Fibroblast of lung (primary cell): ENCODE measurements at regions not wholly inside any gene's neighbourhood (a gene's known extent, or its start where the extent isn't known, plus 50 kb on each side); places are given as distances from the start of the nearest gene placed in this dataset.

Experiments
- DNase-seq, 2 donors: peaks; one replicate each; pipeline versions ENCODE4 v3.0.0 to v3.0.0-alpha.2; 2010; ENCODE audit warnings: low read depth in 2 of 2
- H2AFZ ChIP-seq: 2 replicates; pipeline ENCODE4 v1.5.1; 2012; ENCODE audit warnings: low read length, control low read depth, inconsistent platforms
- H3K27ac ChIP-seq: 2 replicates; pipeline ENCODE4 v1.5.1; 2011; ENCODE audit warnings: low read length, control low read depth; ENCODE audit not compliant: insufficient read depth
- H3K27me3 ChIP-seq: 2 replicates; pipeline ENCODE4 v1.5.1; 2011; ENCODE audit warnings: mild to moderate bottlenecking, low read length; ENCODE audit not compliant: control insufficient read depth, insufficient read depth
- H3K36me3 ChIP-seq: 2 replicates; pipeline ENCODE4 v1.5.1; 2011; ENCODE audit warnings: low read length; ENCODE audit not compliant: control insufficient read depth, insufficient read depth
- H3K4me1 ChIP-seq: 2 replicates; pipeline ENCODE4 v1.5.1; 2011; ENCODE audit warnings: low read length; ENCODE audit not compliant: control insufficient read depth, insufficient read depth; ENCODE audit errors: extremely low read depth
- H3K4me2 ChIP-seq: 2 replicates; pipeline ENCODE4 v1.5.1; 2011; ENCODE audit warnings: low read length, control low read depth; ENCODE audit not compliant: insufficient read depth; ENCODE audit errors: extremely low read depth
- H3K4me3 ChIP-seq, 4 experiments: fragments of 200-600 bp in 1 of 4; sonication (generic) in 1 of 4; replicated peaks in 1 of 4; 2 replicates each; pipeline ENCODE4 v1.5.1; 2011 to 2016; ENCODE audit warnings: low read length in 4 of 4, low read depth in 3 of 4, mild to moderate bottlenecking in 3 of 4, control low read depth in 2 of 4, inconsistent platforms in 1 of 4, mixed read lengths in 1 of 4; ENCODE audit not compliant: insufficient read depth in 1 of 4; ENCODE audit errors: control extremely low read depth in 1 of 4
- H3K79me2 ChIP-seq: 2 replicates; pipeline ENCODE4 v1.5.1; 2012; ENCODE audit warnings: mild to moderate bottlenecking, low read length, inconsistent platforms; ENCODE audit not compliant: control insufficient read depth, insufficient read depth
- H3K9ac ChIP-seq: 2 replicates; pipeline ENCODE4 v1.5.1; 2011; ENCODE audit warnings: mild to moderate bottlenecking, low read length, control low read depth; ENCODE audit not compliant: insufficient read depth
- H3K9me3 ChIP-seq: 2 replicates; pipeline ENCODE4 v1.5.1; 2012; ENCODE audit warnings: low read depth, low read length; ENCODE audit not compliant: control insufficient read depth, insufficient read depth
- H4K20me1 ChIP-seq: 2 replicates; pipeline ENCODE4 v1.5.1; 2011; ENCODE audit warnings: low read length; ENCODE audit not compliant: control insufficient read depth, insufficient read depth; ENCODE audit errors: extremely low read depth
- EZH2 ChIP-seq: IDR thresholded peaks from 2 replicates; pipeline ENCODE4 v1.5.1; 2012; ENCODE audit warnings: low read length, control low read depth, mild to moderate bottlenecking; ENCODE audit errors: missing control alignments
- TF ChIP-seq, protein P1 (sequence below), 2 donors: IDR thresholded peaks in 1 of 2; conservative IDR thresholded peaks in 1 of 2; 1 replicate in 1 of 2; 2 replicates in 1 of 2; pipeline ENCODE4 v1.5.1; 2011 to 2012; ENCODE audit warnings: low read length in 2 of 2, control low read depth in 1 of 2, inconsistent platforms in 1 of 2, low read depth in 1 of 2, mild to moderate bottlenecking in 1 of 2

DNA sequence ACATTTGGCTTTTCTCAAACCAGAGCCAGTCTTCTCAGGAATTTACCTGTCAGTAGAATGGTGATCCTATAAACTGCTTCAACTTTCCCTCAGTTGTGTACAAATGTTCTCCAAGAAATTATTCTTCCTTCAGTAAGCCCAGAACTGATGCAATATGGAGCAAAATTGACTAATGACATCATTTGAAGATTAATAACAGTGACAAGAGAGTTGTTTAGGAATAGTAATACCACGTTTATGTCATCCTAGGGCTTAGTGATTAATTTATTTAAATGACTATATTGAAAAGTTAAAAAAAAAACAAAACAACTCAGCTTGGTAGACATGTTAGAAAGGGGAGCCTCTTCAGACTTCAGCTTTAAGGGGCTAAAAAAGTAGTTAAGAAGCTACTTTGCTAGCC, 933.2 kb downstream of the GATA3 start:
- no peaks in the 10 kb centered on the region for H3K9me3 ChIP-seq
- no peak overlapping the region for H3K9ac ChIP-seq
- peak in 1 of 2 donors; percentile 2 for DNase-seq
- H3K27ac ChIP-seq, result no peak overlapping the region
- no peak overlapping the region for H3K4me2 ChIP-seq
- no peak overlapping the region for H2AFZ ChIP-seq
- no peak overlapping the region for H3K4me3 ChIP-seq
- no peaks in the 10 kb centered on the region for H3K79me2 ChIP-seq
- TF ChIP-seq, protein P1, sequence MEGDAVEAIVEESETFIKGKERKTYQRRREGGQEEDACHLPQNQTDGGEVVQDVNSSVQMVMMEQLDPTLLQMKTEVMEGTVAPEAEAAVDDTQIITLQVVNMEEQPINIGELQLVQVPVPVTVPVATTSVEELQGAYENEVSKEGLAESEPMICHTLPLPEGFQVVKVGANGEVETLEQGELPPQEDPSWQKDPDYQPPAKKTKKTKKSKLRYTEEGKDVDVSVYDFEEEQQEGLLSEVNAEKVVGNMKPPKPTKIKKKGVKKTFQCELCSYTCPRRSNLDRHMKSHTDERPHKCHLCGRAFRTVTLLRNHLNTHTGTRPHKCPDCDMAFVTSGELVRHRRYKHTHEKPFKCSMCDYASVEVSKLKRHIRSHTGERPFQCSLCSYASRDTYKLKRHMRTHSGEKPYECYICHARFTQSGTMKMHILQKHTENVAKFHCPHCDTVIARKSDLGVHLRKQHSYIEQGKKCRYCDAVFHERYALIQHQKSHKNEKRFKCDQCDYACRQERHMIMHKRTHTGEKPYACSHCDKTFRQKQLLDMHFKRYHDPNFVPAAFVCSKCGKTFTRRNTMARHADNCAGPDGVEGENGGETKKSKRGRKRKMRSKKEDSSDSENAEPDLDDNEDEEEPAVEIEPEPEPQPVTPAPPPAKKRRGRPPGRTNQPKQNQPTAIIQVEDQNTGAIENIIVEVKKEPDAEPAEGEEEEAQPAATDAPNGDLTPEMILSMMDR (conservative IDR thresholded peaks at IDR 0.05 in 1 of 2, IDR thresholded peaks at IDR 0.05 in 1 of 2; ENCODE audit: low read depth in 1 of 2, low read length in 2 of 2), result no peak
- TF ChIP-seq EZH2, result no peak
- H3K36me3 ChIP-seq, result no peaks in the 10 kb centered on the region
- no peaks in the 10 kb centered on the region for H4K20me1 ChIP-seq
- no peaks in the 10 kb centered on the region for H3K4me1 ChIP-seq
- no peaks in the 10 kb centered on the region for H3K27me3 ChIP-seq

DNA sequence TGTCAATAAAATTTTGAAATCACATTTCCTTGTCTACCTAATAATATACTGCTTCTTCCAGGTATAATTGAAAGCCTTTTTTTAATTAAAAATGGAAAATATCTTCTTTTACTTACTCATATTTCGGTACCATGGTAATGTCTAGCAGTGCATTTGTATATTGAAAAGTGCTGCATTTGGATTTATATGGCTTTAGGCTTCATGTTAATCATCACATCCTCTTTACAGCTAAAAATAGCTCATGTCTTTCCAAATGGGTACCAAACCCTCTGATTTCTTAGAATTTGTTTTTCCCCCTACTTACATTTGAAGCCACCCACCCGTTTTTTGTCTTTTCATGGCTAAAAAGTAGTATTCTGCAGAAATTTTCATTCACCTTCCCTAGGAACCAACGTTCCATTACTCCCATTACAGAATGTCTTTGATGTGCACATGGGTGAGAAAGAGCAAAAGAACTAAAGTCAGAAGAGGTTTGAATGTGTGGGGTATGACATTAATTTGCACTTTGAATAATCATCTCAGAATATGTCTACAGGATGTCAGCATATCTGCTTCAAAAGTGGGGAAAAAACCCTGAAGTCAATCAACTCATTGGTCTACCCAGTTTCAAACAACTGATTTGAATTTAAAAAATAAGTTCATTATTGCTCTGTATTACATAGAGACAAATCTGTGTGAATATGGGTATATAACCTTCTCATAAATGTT, 935.9 kb downstream of the GATA3 start:
- no peak overlapping the region for H3K9ac ChIP-seq
- no peak overlapping the region for H3K4me2 ChIP-seq
- no peaks in the 10 kb centered on the region for H4K20me1 ChIP-seq
- no peaks in the 10 kb centered on the region for H3K4me1 ChIP-seq
- DNase-seq, result no peak
- TF ChIP-seq, protein P1 (conservative IDR thresholded peaks at IDR 0.05 in 1 of 2, IDR thresholded peaks at IDR 0.05 in 1 of 2; ENCODE audit: low read depth in 1 of 2, low read length in 2 of 2), result no peak
- TF ChIP-seq EZH2, result no peak
- H3K27me3 ChIP-seq, result no peaks in the 10 kb centered on the region
- no peak overlapping the region for H2AFZ ChIP-seq
- no peak overlapping the region for H3K27ac ChIP-seq
- no peak overlapping the region for H3K4me3 ChIP-seq
- H3K9me3 ChIP-seq, result no peaks in the 10 kb centered on the region
- H3K36me3 ChIP-seq, result no peaks in the 10 kb centered on the region
- no peaks in the 10 kb centered on the region for H3K79me2 ChIP-seq

DNA sequence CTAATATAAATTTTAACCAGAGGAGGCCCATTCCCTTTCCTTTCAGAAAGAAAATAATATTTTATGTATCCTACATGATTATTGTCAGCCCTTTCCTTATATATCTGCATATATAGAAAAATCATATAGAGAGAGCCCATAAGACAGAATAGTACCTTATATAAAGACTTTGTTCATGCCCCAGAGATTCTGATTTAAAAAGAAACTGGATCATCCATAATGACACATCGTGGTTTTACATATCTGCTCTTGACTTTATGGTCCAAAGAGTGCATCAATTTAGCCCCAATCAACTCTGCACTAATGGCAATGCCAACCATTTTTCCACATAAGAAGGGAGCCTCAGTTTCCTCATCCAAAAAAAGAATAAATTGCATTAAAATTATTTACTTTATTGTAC, 937.5 kb downstream of the GATA3 start:
- no peak for DNase-seq
- Histone ChIP-seq H3K4me3 (no peak overlapping the region), H3K27ac (no peak overlapping the region), H2AFZ (no peak overlapping the region), H3K9ac (no peak overlapping the region), H3K27me3 (no peaks in the 10 kb centered on the region), H3K4me1 (no peaks in the 10 kb centered on the region), H4K20me1 (no peaks in the 10 kb centered on the region), H3K4me2 (no peak overlapping the region), H3K79me2 (no peaks in the 10 kb centered on the region), H3K36me3 (no peaks in the 10 kb centered on the region), H3K9me3 (no peaks in the 10 kb centered on the region)
- TF ChIP-seq, protein P1 (conservative IDR thresholded peaks at IDR 0.05 in 1 of 2, IDR thresholded peaks at IDR 0.05 in 1 of 2; ENCODE audit: low read depth in 1 of 2, low read length in 2 of 2), result no peak
- no peak for TF ChIP-seq EZH2
